ENCODE measurements at regions not wholly inside any gene's neighbourhood (a gene's known extent, or its start where the extent isn't known, plus 50 kb on each side); places are given as distances from the start of the nearest gene placed in this dataset.

DNA sequence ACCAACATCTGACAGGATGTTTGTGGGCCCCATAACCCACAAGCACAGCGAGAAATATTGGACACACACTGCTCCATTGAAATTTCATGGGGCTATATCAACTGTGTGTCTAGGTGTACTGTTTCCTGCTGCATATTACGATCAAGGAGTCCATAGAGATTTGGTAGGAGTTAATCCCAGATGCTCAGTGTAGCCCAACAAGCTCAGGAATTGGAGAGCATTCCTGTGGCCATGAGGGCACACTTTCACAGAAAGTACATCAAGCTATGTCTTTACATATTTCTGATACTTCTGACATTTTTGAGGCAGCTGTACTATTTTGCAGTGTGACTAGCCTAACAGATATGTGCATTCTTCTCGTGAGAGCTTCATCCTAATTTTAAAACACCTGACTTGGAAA lies 473.1 kb downstream of the PTH2R start:
- H3K27ac ChIP-seq (ENCODE audit: low read depth in 1 of 2, low read length in 2 of 2), result no peak overlapping the region
- H3K27me3 ChIP-seq (ENCODE audit: control insufficient read depth in 4 of 4, insufficient read depth in 4 of 4, low read length in 3 of 4), result peaks cover 0 to 6% (median 0%) of the 10 kb centered on the region in 4 donors
- H3K9me3 ChIP-seq (ENCODE audit: control insufficient read depth in 4 of 4, low read length in 3 of 4), result peaks cover 0 to 3% (median 1%) of the 10 kb centered on the region in 4 donors
- no peaks in the 10 kb centered on the region for H3K4me1 ChIP-seq (ENCODE audit: control insufficient read depth in 4 of 4, insufficient read depth in 4 of 4, low read length in 3 of 4)
- H3K9ac ChIP-seq (ENCODE audit: low read depth in 1 of 2, low read length in 2 of 2), result no peak overlapping the region
- WGBS, result 57% methylated on average over 3 of the region's 3 CpGs
- no peaks in the 10 kb centered on the region for H3K36me3 ChIP-seq (ENCODE audit: control insufficient read depth in 4 of 4, insufficient read depth in 3 of 4, low read depth in 1 of 4, low read length in 3 of 4)
- no peak overlapping the region for H3K4me3 ChIP-seq (ENCODE audit: low read depth in 1 of 3, low read length in 3 of 3)
- no peak for TF ChIP-seq YY1 (IDR thresholded peaks at IDR 0.05)
- TF ChIP-seq, protein P1, sequence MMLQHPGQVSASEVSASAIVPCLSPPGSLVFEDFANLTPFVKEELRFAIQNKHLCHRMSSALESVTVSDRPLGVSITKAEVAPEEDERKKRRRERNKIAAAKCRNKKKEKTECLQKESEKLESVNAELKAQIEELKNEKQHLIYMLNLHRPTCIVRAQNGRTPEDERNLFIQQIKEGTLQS (IDR thresholded peaks at IDR 0.05), result no peak
- TF ChIP-seq, protein P2, sequence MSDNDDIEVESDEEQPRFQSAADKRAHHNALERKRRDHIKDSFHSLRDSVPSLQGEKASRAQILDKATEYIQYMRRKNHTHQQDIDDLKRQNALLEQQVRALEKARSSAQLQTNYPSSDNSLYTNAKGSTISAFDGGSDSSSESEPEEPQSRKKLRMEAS (IDR thresholded peaks at IDR 0.05), result no peak
- no peak for TF ChIP-seq FOXA1 (IDR thresholded peaks at IDR 0.05)
- no peak for TF ChIP-seq JUND (IDR thresholded peaks at IDR 0.05)
- TF ChIP-seq FOXA2 (IDR thresholded peaks at IDR 0.05), result no peak
- no peak for TF ChIP-seq NR2F2 (IDR thresholded peaks at IDR 0.05)
- DNase-seq (ENCODE audit: low spot score), result no peak

DNA sequence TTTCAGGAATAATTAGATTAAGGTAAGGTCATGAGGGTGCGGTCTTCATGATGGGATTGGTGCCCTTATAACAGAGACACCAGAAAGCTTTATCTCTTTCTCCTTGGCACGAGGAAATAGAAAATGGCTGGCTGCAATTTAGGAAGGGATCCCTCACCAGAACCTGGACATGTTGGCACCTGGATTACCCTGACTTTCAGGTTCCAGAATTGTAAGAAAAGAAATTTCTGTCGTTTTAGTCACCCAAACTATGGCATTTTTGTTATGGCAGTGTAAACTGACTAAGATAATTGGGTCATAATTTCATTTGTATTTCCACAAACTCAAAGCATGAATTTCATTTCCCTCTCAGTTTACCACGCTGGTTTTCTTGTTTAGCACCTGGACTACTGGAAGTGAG lies 473.6 kb downstream of the PTH2R start:
- Histone ChIP-seq H3K4me3 (ENCODE audit: low read depth in 1 of 3, low read length in 3 of 3) (no peak overlapping the region), H3K27me3 (ENCODE audit: control insufficient read depth in 4 of 4, insufficient read depth in 4 of 4, low read length in 3 of 4) (peaks cover 0 to 6% (median 0%) of the 10 kb centered on the region in 4 donors), H3K9ac (ENCODE audit: low read depth in 1 of 2, low read length in 2 of 2) (no peak overlapping the region), H3K9me3 (ENCODE audit: control insufficient read depth in 4 of 4, low read length in 3 of 4) (peaks cover 0 to 3% (median 1%) of the 10 kb centered on the region in 4 donors), H3K36me3 (ENCODE audit: control insufficient read depth in 4 of 4, insufficient read depth in 3 of 4, low read depth in 1 of 4, low read length in 3 of 4) (no peaks in the 10 kb centered on the region), H3K4me1 (ENCODE audit: control insufficient read depth in 4 of 4, insufficient read depth in 4 of 4, low read length in 3 of 4) (no peaks in the 10 kb centered on the region), H3K27ac (ENCODE audit: low read depth in 1 of 2, low read length in 2 of 2) (no peak overlapping the region)
- DNase-seq (ENCODE audit: low spot score), result no peak
- TF ChIP-seq, protein P2 (IDR thresholded peaks at IDR 0.05), result no peak
- WGBS, result 59% methylated on average over 4 of the region's 4 CpGs

DNA sequence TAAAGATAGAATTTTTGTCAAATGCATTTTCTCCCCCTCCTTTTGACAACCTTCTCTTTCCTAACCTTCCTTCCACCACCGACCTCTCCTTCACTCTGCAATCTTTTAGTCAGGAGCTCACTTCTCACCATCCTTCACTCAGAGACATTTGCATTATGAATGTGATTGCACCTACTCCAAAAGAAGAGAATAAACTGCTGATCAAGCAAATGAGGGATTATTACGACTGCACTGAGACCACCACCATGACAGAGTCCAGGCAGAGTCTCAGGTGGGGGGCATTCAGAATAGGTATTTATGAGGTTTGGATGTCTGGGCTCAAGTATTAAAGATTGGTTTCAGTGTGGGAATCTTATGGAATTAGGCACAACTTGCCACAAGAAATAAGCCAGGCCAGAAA lies 483.9 kb downstream of the PTH2R start:
- Histone ChIP-seq H3K27me3 (ENCODE audit: control insufficient read depth in 4 of 4, insufficient read depth in 4 of 4, low read length in 3 of 4) (no peaks in the 10 kb centered on the region), H3K4me1 (ENCODE audit: control insufficient read depth in 4 of 4, insufficient read depth in 4 of 4, low read length in 3 of 4) (no peaks in the 10 kb centered on the region), H3K9me3 (ENCODE audit: control insufficient read depth in 4 of 4, low read length in 3 of 4) (no peaks in the 10 kb centered on the region), H3K36me3 (ENCODE audit: control insufficient read depth in 4 of 4, insufficient read depth in 3 of 4, low read depth in 1 of 4, low read length in 3 of 4) (no peaks in the 10 kb centered on the region), H3K27ac (ENCODE audit: low read depth in 1 of 2, low read length in 2 of 2) (no peak overlapping the region), H3K9ac (ENCODE audit: low read depth in 1 of 2, low read length in 2 of 2) (no peak overlapping the region), H3K4me3 (ENCODE audit: low read depth in 1 of 3, low read length in 3 of 3) (no peak overlapping the region)
- TF ChIP-seq HNF4G (IDR thresholded peaks at IDR 0.05) (no peak), NR2F2 (IDR thresholded peaks at IDR 0.05) (no peak), HNF4A (conservative IDR thresholded peaks at IDR 0.05) (no peak), JUND (IDR thresholded peaks at IDR 0.05) (no peak), YY1 (IDR thresholded peaks at IDR 0.05) (no peak), FOXA1 (IDR thresholded peaks at IDR 0.05) (no peak), SP1 (IDR thresholded peaks at IDR 0.05) (no peak), FOXA2 (IDR thresholded peaks at IDR 0.05) (no peak)
- TF ChIP-seq, protein P2 (IDR thresholded peaks at IDR 0.05), result no peak
- TF ChIP-seq, protein P3, sequence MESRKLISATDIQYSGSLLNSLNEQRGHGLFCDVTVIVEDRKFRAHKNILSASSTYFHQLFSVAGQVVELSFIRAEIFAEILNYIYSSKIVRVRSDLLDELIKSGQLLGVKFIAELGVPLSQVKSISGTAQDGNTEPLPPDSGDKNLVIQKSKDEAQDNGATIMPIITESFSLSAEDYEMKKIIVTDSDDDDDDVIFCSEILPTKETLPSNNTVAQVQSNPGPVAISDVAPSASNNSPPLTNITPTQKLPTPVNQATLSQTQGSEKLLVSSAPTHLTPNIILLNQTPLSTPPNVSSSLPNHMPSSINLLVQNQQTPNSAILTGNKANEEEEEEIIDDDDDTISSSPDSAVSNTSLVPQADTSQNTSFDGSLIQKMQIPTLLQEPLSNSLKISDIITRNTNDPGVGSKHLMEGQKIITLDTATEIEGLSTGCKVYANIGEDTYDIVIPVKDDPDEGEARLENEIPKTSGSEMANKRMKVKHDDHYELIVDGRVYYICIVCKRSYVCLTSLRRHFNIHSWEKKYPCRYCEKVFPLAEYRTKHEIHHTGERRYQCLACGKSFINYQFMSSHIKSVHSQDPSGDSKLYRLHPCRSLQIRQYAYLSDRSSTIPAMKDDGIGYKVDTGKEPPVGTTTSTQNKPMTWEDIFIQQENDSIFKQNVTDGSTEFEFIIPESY (IDR thresholded peaks at IDR 0.05), result no peak
- TF ChIP-seq, protein P1 (IDR thresholded peaks at IDR 0.05), result no peak
- DNase-seq (ENCODE audit: low spot score), result no peak
- 55% methylated on average over 2 of the region's 2 CpGs for WGBS
